ENCODE measurements at regions not wholly inside any gene's neighbourhood (a gene's known extent, or its start where the extent isn't known, plus 50 kb on each side); places are given as distances from the start of the nearest gene placed in this dataset.
"Not testable (repeated sequence)": the region's sequence is repeated elsewhere in the genome, so short reads cannot be mapped to it uniquely, and the experiment has no call there.

DNA sequence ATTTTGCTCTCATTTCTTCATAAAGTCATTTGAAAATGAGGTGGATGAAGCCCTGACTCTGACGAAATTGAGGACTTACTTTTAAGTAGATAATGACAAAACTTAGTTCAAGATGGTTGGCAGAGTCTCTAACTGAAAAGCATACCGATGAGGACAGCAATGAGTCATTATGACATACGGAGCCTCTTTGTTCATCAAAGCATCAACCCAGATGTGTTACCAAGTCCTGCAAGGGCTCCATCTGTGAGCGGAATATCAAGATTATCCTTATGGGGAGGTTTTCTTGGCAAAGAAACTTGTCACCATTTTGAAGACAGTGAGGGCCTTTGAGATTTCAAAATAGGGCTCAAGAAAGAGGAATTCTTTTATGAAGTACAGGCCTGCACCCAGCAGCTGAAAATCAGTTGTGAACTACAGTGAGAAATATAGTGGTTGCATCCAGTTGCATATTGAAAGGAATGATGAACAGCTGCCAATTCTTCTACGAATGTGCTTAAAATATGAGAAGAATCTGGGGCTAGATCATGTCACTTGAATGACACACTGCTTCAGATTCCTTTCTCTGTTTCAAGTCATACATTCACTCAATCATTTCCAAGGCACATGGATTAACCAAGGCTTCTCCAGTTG lies 86.6 kb upstream of the SLC24A2 start:
- no peak for DNase-seq (ENCODE audit: low read depth)
- TF ChIP-seq, protein P1, sequence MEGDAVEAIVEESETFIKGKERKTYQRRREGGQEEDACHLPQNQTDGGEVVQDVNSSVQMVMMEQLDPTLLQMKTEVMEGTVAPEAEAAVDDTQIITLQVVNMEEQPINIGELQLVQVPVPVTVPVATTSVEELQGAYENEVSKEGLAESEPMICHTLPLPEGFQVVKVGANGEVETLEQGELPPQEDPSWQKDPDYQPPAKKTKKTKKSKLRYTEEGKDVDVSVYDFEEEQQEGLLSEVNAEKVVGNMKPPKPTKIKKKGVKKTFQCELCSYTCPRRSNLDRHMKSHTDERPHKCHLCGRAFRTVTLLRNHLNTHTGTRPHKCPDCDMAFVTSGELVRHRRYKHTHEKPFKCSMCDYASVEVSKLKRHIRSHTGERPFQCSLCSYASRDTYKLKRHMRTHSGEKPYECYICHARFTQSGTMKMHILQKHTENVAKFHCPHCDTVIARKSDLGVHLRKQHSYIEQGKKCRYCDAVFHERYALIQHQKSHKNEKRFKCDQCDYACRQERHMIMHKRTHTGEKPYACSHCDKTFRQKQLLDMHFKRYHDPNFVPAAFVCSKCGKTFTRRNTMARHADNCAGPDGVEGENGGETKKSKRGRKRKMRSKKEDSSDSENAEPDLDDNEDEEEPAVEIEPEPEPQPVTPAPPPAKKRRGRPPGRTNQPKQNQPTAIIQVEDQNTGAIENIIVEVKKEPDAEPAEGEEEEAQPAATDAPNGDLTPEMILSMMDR (IDR thresholded peaks at IDR 0.05; ENCODE audit: low read depth, low read length, missing control alignments): no peak
- H3K4me3 ChIP-seq (ENCODE audit: low read depth, low read length): no peak overlapping the region
- in situ Hi-C loops (cut with HindIII; ENCODE audit: low sequenced_read_pairs): no loop called here

DNA sequence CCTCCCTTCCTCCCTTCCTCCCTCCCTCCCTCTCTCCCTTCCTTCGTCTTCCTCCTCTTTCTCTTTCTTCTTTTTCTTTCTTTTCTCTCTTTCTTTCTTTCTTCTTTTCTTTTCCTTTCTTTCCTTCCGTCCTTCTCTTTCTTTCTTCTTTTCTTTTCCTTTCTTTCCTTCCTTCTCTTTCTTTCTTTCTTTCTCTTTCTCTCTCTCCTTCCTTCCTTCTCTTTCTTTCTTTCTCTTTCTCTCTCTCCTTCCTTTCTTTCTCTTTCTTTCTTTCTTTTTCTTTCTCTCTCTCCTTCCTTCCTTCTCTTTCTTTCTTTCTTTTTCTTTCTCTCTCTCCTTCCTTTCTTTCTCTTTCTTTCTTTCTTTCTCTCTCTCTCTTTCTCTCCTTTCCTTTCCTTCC lies 84.4 kb upstream of the SLC24A2 start:
- DNase-seq (ENCODE audit: low read depth); H3K4me3 ChIP-seq (ENCODE audit: low read depth, low read length); in situ Hi-C loops (cut with HindIII; ENCODE audit: low sequenced_read_pairs): not testable (repeated sequence)

DNA sequence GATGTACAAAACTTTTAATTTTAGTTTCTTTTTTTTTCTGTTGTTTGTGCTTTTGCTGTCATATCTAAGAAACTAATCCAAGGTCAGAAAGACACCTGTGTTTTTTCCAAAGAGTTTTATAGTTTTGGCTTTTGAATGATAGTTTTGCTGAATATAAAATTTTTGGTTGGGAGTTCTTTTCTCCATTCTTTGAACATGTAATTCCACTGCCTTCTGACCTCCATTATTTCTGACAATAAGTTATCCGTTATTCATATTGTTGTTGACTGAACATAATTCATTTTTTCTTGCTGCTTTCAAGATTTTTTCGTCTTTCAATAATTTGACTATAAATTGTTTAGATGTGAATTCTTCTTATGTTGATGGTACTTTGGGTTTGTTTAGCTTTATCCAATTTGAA lies 82.2 kb upstream of the SLC24A2 start:
- no peak overlapping the region for H3K4me3 ChIP-seq (ENCODE audit: low read depth, low read length)
- in situ Hi-C loops (cut with HindIII; ENCODE audit: low sequenced_read_pairs): no loop called here
- DNase-seq (ENCODE audit: low read depth): no peak
- TF ChIP-seq, protein P1 (IDR thresholded peaks at IDR 0.05; ENCODE audit: low read depth, low read length, missing control alignments): no peak

DNA sequence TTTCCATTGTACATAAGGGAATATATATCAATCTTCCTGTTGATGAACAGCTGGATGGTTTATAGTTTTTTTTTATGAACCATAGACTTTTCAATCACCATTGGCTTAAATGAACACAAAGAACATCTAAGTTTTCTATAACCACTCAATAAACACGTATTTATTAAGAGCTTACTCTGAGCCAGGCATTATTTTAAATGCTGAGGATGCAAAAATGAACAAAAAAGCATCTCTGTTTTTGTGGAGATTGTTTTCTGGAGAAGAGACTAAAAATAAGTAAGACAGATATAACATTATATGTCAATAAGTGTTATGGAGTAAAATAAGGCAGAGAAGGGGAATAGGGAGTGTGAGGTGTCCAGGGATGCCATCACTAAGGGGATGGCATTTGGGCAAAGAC lies 52.1 kb upstream of the SLC24A2 start:
- TF ChIP-seq, protein P1 (IDR thresholded peaks at IDR 0.05; ENCODE audit: low read depth, low read length, missing control alignments): no peak
- in situ Hi-C loops (cut with HindIII; ENCODE audit: low sequenced_read_pairs): no loop called here
- no peak for DNase-seq (ENCODE audit: low read depth)
- H3K4me3 ChIP-seq (ENCODE audit: low read depth, low read length): no peak overlapping the region

All from astrocyte of the cerebellum (primary cell).